HG03520 (cell line): ENCODE measurements at regions not wholly inside any gene's neighbourhood (a gene's known extent, or its start where the extent isn't known, plus 50 kb on each side); places are given as distances from the start of the nearest gene placed in this dataset.
"Not testable (repeated sequence)": the region's sequence is repeated elsewhere in the genome, so short reads cannot be mapped to it uniquely, and the experiment has no call there.

Experiments used
- ATAC-seq: cut with Tn5 transposase; IDR thresholded peaks from one replicate; pipeline ENCODE4 v1.9.1; 2021; ENCODE audit warnings: mild to moderate bottlenecking, moderate library complexity; ENCODE audit not compliant: unreplicated experiment

DNA sequence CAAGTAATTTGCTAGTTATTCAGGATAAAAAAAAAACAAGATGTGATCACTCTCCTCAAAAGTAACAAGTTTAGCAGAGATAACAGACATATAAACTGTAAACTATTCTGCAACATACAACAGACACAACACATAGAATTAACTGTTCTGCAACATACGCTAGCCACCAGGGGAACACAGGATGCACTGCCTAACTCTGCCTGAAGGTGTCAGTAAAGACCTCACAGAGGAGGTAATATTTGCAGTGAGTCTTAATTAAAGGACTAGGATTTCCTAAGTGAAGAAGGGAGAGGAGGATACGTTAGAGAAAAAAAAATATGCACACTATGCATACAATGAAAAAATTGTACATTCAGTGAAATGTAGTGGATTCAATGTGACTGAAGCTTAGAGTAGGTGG is 129.6 kb downstream of the NBPF8 start:
- peak; percentile 76 for ATAC-seq

DNA sequence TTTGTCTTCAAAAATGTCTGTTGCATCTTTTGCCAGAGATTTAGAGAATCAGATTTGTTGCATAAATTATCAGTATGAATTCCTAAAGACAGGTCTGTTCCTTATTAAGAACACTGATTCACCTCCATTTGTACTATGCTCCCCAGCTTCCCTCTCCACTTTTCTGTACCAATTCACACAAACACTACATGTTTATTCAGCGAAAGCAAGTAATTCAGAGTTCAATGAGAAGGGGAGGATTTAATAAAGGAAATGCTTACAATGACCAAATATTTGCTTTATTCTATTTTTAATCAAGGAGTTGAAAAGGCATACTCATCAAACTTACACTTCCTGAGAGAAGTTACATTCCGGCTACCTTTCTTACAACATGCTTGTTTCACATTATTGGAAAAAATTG is 135.5 kb downstream of the NBPF8 start:
- not testable (repeated sequence) for ATAC-seq

DNA sequence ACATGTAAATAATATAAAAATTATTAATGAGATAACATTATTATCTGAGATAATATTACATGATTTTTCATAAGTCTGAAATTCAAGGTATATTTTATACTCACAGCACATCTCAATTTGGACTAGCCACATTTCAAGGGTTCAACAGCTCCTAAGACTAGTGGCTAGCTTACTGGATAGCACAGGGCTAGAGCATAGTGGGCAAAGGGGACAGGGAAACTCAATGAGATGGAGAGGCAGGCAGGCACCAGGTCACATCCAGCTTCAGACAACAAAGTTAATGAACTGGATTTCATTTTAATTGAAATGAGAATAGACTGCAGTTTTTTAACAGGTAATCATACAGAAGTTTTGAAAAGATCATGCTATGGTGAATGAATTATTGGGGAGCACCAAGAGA is 137.4 kb downstream of the NBPF8 start:
- not testable (repeated sequence) for ATAC-seq

- peak; percentile 2 for ATAC-seq
Measured at GRCh38 chr1:120557605-120558302, 142.9 kb downstream of the NBPF8 start.

- peak; percentile 82 for ATAC-seq
Measured at GRCh38 chr1:120558303-120559060, 143.6 kb downstream of the NBPF8 start.

DNA sequence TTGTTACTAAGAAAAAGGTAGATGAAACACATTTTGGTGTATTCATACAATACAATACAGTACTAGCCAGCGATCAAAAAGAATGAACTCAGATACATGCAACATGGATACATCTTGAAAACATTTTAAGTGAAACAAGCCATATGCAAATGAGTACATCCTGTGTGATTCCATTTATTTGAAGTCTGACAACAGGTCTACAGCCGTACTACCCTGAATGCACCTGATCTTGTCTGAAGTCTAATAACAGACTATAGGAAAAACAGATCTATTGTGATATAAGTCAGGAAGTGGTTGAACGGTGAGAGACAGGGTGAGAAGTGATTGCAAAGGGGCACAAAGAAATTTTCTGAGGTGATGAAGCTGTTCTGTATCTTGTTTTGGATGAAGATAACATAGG is 146.9 kb downstream of the NBPF8 start:
- ATAC-seq, result not testable (repeated sequence)

DNA sequence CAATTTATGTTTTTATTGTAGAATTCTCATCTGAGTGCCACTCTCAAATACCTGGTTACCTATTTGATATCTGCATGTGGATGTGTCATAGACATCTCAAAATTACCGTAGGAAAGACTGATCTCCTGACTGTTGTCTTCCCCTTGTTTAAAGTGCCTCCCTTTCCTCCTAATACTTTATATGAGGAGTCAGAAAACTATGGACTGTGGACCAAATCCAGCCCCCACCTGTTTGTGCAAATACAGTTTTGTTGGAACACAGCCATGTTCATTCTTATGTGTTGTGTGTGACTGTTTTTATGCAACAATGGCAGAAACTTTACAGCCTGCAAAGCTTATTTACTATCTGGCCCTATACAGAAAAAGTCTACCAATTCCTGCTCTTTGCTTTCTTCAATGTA is 150.6 kb downstream of the NBPF8 start:
- not testable (repeated sequence) for ATAC-seq

DNA sequence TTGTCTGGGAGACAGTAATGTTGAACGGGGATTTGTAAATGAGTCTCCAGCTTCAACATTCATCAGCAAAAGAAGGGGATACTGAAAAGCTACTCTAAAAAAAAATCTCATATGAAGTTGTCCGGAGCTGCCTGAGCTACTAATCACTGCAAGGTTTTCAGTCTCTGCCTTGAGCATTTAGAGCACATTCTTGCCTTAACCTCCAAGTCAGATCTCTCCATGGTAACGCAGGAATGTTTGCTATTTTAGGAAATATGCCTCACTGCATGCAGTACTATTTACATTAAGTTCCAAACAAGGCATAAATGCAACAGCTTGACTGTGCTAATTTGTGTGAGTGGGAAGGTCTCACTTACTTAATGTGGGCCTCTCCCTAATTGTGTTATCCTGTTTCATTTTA is 152.8 kb downstream of the NBPF8 start:
- ATAC-seq, result not testable (repeated sequence)

GRCh38 chr1:120575201-120575600 is 148.5 kb upstream of the NBPF26 start:
- not testable (repeated sequence) for ATAC-seq

DNA sequence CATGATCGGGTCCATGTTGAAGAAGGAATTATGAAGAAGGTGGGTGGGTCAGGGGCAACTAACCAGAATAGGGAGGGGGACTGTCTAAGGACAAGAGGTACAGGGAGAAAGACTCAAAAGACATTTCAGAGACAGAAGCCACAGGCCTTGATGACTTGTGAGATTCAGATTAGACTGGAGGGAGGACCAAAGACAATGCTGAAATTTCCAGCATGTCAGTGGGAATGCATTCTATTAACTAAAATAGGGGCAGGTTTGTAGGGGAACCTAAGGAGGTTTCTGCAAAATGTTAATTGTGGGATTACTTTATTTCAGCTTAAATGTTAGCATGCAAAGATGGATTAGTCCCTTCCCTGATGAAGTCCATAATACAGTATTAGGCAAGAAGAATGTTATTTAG is 141.6 kb upstream of the NBPF26 start:
- ATAC-seq, result not testable (repeated sequence)

DNA sequence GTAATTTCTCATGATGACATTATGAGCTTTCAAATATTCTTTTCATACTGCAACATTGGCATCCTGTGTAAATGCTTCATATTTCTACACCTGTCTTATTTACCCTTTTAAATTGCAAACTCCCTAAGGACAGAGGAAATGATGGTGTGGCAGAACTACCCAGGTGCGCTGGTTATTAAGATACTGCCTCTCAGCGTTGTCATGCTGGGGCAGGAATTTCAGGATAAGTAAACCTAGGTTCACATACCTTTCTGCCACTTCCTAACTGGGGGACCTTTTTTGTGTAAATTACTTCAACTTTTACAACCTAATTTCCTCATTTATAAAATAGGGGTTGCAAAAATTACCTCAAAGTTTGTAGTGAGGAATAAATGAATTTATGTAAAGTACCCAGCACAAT is 137.7 kb upstream of the NBPF26 start:
- ATAC-seq, result not testable (repeated sequence)

GRCh38 chr1:120588811-120589210 is 134.9 kb upstream of the NBPF26 start:
- ATAC-seq, result not testable (repeated sequence)

GRCh38 chr1:120591774-120592173 is 132.0 kb upstream of the NBPF26 start:
- ATAC-seq, result not testable (repeated sequence)

DNA sequence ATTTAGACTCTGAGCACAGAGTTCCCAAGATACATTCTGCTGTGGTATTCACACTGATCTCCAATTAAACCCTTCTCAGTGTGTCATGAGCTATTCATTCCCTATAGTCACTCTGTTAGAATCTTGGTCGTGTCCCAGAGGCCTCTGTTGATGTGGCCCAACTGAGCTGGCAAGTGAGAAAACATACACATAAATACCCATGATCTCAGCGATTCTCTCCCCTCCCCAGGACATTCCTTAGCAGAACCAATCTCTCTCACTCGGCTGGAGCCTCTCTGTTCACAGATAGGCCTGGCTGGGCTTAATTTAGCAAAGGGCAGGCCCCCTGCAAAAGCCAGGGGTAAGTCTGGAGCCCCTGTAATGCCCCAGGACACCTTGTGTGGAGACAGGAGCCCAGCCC is 130.8 kb upstream of the NBPF26 start:
- not testable (repeated sequence) for ATAC-seq

GRCh38 chr1:120593648-120594047 is 130.1 kb upstream of the NBPF26 start:
- not testable (repeated sequence) for ATAC-seq

DNA sequence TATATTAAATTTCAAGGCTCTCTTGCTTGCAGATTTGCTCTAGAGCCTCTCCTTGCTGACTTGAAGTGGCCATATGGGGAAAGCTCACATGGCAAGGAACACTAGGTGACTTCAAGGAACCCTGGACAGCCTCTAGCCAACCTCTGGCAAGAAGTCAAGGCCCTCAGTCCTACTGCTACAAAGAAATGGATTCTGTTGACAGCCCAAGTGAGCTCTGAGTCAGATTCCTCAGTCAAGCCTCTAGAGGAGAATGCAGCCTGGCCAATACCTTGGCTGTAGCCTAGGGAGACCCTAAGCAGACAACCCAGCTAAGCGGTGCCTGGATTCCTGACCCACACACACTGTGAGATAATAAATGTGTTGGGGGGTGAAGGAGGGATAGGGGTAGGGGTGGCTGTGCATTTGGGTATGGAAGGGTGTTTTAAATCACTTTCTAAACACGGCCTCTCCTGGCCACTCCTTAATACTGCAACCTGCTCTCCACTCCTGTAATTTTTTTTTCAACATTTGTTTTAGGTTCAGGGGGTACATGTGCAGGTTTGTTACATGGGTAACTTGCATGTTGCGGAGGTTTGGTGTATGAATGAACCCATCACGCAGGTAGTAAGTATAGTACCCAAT is 125.3 kb upstream of the NBPF26 start:
- not testable (repeated sequence) for ATAC-seq

DNA sequence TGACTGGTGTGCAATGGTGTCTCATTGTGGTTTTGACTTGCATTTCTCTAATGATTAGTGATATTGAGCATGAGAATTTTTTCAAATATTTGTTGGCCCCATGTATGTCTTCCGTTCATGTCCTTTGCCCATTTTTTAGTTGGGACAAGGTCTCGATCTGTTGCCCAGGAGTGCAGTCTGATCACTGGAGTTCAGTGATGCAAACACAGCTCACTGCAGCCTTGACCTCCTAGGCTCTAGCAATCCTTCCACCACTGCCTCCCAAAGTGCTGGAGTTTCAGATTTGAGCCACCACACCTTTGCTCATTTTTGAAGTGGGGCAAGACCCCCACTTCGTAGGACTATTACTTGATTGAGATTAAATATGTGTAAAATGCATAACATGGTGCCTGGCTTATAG is 124.2 kb upstream of the NBPF26 start:
- ATAC-seq, result not testable (repeated sequence)

DNA sequence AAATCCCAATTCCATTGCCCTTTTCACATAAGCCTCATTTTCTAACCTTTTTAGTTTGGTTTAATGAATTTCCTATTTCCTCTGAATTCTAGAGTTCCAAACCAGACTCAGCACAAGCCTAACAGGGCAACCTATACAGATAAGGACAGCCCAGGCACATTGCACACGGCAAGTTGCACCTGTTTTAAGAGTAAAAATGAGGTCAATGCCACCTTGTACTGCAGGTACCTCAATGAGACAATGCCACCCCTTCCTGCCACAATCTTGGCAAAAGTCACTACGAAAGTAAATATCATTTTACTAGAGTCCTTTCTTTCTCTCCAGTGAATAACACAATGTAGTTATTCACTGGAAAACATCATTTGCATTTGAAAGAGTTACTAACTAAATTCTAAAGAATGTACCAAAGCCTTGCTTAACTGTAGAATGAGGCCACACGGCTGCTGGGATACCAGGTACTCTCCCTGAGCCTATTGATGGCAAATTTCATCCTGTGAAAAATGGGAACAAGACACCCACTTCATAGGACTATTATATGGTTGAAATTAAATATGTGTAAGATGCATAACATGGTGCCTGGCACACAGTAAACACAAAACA is 123.2 kb upstream of the NBPF26 start:
- ATAC-seq, result not testable (repeated sequence)

- not testable (repeated sequence) for ATAC-seq
Measured at GRCh38 chr1:120607882-120608281, 115.9 kb upstream of the NBPF26 start.

GRCh38 chr1:120608314-120609014 is 115.3 kb upstream of the NBPF26 start:
- ATAC-seq, result not testable (repeated sequence)
